GM19238 (cell line): ENCODE measurements at regions not wholly inside any gene's neighbourhood (a gene's known extent, or its start where the extent isn't known, plus 50 kb on each side); places are given as distances from the start of the nearest gene placed in this dataset.

ENCODE experiments used
- DNase-seq: peaks from one replicate; pipeline ENCODE4 v3.0.0; 2011; ENCODE audit warnings: low spot score; ENCODE audit not compliant: insufficient read length

GRCh38 chr18:46374850-46375249 is 270.7 kb downstream of the HAUS1 start:
- DNase-seq: no peak

GRCh38 chr18:46377557-46377956 is 273.4 kb downstream of the HAUS1 start:
- DNase-seq: no peak

- DNase-seq: no peak
Measured at GRCh38 chr18:46378126-46378863, 274.1 kb downstream of the HAUS1 start.

GRCh38 chr18:46378864-46379207 is 274.7 kb downstream of the HAUS1 start:
- DNase-seq: no peak

- no peak for DNase-seq
Measured at GRCh38 chr18:46379323-46379950, 275.3 kb downstream of the HAUS1 start.

GRCh38 chr18:46385124-46385523 is 271.9 kb downstream of the LOXHD1 start:
- DNase-seq: no peak

- DNase-seq: no peak
Measured at GRCh38 chr18:46386788-46387187, 270.2 kb downstream of the LOXHD1 start.

- DNase-seq: no peak
Measured at GRCh38 chr18:46387441-46388131, 269.4 kb downstream of the LOXHD1 start.

- no peak for DNase-seq
Measured at GRCh38 chr18:46388286-46388685, 268.7 kb downstream of the LOXHD1 start.

- no peak for DNase-seq
Measured at GRCh38 chr18:46392576-46392975, 264.4 kb downstream of the LOXHD1 start.

- no peak for DNase-seq
Measured at GRCh38 chr18:46393230-46393629, 263.8 kb downstream of the LOXHD1 start.

- DNase-seq: no peak
Measured at GRCh38 chr18:46393961-46394360, 263.1 kb downstream of the LOXHD1 start.

GRCh38 chr18:46395795-46396194 is 261.2 kb downstream of the LOXHD1 start:
- no peak for DNase-seq

- no peak for DNase-seq
Measured at GRCh38 chr18:46397174-46397573, 259.8 kb downstream of the LOXHD1 start.

GRCh38 chr18:46398005-46398404 is 259.0 kb downstream of the LOXHD1 start:
- DNase-seq: no peak

- DNase-seq: no peak
Measured at GRCh38 chr18:46398625-46399024, 258.4 kb downstream of the LOXHD1 start.

GRCh38 chr18:46399303-46399702 is 257.7 kb downstream of the LOXHD1 start:
- DNase-seq: no peak

- no peak for DNase-seq
Measured at GRCh38 chr18:46400449-46400848, 256.6 kb downstream of the LOXHD1 start.

GRCh38 chr18:46401486-46402070 is 255.4 kb downstream of the LOXHD1 start:
- no peak for DNase-seq

GRCh38 chr18:46402396-46402795 is 254.6 kb downstream of the LOXHD1 start:
- DNase-seq: no peak

GRCh38 chr18:46402945-46403344 is 254.1 kb downstream of the LOXHD1 start:
- no peak for DNase-seq

GRCh38 chr18:46405832-46406538 is 251.0 kb downstream of the LOXHD1 start:
- DNase-seq: no peak
